CD4-positive, alpha-beta T cell treated with Interleukin-4 for 1 hour (primary cell): ENCODE measurements at regions not wholly inside any gene's neighbourhood (a gene's known extent, or its start where the extent isn't known, plus 50 kb on each side); places are given as distances from the start of the nearest gene placed in this dataset.

ENCODE experiments used
- DNase-seq, 2 donors: peaks; one replicate each; pipeline ENCODE4 v3.0.0-alpha.2; 2020 to 2022

DNA sequence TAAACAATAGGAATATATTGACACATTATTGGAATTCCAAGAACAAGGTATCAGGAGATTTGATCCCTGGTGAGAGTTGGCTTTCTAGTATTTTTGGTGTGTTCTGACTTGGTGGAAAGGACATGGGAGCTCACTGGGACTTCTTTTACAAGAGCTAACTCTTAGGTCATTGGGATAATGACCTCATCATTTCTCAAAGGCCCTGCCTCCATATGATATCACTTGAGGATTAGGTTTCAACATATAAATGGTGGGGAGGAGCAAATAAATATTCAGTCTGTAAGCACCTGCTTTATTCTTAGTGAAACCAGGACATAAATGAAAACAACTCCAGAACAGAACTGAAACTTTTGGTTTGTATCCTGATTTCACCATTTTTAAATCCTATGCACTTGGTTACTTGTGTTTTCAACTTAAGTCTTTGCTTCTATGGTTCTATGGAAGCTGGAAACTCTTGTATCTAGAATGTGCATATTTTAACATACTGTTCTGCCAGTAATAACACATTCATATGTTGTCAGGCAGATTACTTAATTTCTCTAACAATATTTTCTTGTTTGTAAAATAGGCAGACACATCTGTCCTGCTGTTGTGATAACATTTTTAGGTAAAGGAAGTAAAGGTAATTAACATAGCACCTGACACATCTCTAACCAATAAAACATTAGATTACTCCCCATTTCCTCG, 1527.7 kb upstream of the CDH8 start:
- no peak for DNase-seq

DNA sequence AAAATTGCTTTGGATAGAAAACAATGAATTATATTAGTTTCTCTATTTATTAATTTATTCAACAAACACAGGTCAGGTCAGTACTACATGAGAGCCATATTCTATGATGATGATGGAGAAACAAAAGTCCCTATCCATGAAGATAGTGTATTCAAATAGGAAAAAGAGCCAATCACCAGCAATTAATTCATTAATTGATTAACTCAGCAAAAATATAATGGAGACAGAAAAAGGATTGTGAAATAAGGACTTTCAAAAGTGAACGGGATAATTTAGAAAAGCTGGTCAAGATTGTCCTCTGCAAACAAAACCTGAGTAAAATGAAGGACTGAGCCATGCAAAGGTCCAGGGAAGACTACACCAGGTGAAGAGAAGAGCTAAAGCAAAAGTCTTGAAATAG, 1517.7 kb upstream of the CDH8 start:
- DNase-seq = no peak

DNA sequence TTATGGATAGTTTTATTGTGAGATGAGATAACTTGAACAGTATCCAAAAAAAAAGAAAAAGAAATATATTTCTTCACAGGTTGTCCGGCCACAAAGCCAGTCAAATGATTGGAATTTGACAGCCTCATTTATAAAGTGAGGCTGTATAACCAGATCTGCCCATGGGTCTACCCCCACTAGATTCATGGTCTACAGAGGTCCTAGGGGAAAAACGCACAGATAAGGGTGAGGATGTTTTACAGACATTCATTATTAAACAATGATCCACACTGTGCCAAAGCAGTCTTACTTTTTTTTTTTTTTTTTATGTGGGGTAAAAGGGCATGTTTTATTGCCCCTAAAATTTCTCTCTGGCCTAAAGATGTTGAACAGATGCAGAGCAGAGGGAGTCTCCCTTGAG, 1503.0 kb upstream of the CDH8 start:
- no peak for DNase-seq

DNA sequence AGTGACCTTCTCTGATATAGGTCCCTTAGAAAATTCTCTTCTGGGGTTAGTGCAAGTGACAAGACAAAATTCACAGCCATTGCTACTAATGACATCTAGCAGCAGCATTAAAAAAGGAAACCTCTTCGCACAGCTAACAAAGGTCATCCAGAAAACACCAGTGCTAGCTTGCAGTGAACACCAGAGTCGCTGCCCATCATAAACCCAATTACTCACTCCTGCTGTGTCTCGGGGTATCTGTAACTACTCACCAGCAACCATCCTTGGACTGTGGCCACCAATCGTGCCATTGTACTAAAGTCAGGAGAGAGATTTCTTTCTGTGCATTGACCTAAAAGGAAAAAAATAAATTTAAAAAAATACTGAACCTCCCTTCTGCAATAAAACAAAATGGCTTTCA, 1494.7 kb upstream of the CDH8 start:
- DNase-seq = no peak

DNA sequence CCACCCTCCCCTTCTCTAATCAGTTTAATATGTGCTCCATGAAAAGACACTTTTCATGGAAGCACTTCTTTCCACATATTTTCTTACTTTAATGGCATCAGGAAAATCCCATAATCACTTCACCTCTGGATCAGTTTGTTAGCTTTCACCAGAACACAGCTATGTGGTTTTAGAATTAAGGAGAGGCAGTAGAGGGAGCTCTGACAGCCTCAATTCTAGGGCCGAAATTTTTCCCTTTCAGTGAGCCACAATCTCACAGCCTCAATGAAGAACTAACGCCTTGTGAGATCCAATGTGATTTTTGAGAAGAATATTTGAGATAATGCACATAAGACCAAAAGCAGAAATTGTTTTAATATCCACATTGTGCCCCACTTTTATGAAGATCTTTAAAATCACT, 1494.0 kb upstream of the CDH8 start:
- DNase-seq = no peak

DNA sequence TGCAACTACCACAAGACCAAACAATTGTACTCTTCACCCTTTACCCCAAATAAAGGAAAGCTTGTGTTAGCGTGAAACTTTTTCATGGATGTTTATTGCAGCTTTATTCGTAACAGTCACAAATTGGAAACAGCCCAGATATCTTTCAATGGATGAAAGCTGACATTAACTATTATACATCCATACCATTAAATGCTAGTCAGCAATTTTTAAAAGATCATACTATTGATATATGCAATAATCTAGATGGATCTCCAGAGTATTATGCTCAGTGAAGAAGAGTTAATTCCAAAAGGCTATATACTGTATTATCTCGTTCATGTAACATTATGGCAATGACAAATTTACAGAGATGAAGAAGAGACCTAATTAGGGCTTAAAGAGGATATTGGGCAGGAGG, 1491.2 kb upstream of the CDH8 start:
- no peak for DNase-seq

DNA sequence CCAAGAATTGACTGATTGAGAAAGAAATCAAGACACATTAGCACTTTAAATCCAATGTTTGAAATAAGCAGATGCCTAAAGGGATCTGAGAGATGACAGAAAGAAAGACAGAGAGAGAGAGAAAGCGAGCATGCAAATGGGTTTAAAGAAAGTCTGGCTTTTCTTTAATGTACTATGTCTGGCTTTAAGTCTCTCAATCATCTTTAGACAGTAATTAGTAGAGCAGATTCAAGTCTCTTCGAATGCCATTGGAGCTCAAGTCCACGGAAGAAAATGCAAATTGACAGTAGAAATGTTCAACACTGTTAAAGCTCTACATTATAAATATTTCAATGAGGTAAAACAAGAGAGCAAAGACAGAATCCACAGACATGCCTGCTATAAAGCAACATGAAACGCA, 1480.2 kb upstream of the CDH8 start:
- DNase-seq = no peak

DNA sequence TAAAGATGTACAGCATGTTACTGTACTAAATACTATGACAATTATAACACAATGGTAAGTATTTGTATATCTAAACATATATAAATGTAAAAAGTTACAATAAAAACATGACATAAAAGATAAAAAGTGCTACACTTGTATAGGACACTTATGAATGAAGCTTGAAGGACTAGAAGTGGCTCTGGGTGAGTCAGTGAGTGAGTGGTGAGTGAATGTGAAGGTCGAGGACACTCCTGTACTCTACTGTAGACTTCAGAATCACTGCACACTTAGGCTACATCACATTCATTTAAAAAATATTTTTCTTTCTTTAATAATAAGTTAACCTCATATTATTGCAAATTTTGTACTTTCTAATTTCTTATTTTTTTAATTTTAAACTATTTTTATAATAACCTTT, 1476.7 kb upstream of the CDH8 start:
- DNase-seq = no peak

DNA sequence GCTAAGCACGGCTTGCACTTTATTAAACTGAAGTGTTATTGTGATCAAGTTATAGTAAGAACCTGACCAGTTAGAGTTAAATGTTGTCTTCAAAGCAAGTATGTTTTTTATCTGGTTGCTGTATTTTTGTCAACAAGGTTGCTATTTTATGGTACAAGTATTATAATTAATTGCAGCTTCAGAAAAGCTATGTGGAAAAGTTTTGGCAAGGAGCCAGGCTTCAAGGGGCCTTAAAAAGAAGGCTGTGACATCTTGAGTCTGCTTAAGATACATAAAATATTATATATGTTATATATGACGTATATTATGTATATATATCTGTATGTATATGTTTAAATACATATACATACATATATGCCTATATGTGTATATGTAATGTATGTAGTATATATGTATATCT, 1461.2 kb upstream of the CDH8 start:
- DNase-seq = no peak

DNA sequence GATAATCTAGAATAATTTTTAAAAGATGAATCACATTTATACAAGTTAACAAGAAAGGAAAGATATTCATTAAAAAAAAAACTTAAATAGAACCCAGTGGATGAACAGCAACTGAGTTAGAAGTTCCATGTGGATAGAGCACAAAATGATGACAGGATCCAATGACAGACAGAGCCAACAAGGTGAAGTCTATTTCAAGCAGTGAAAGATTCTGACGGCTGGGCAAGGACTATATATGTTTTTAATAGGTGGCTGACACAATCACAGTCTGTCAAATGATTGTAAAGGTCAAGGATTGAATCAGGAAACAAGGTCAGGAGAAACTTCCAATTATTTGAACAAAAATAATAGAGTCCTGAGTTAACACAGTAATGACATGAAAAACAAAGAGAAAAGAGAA, 1460.0 kb upstream of the CDH8 start:
- no peak for DNase-seq

DNA sequence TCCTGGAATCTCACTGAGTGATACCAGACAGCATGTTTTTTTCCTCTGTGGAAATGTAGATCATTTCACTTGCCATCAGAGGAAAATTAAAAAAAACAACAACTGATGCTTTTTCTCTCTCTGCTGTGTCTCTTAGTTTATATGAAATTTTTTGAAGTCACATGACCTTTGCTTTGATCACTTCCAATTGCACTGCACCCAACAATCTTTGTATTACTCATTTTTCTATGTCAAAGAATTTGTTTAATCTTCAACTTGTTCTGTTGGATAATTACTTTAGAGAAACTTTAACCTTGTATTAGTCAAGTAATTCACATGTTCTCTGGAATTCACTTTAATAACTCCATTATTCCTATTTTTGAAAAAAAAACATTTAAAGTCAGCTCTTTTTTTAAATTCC, 1452.7 kb upstream of the CDH8 start:
- no peak for DNase-seq

DNA sequence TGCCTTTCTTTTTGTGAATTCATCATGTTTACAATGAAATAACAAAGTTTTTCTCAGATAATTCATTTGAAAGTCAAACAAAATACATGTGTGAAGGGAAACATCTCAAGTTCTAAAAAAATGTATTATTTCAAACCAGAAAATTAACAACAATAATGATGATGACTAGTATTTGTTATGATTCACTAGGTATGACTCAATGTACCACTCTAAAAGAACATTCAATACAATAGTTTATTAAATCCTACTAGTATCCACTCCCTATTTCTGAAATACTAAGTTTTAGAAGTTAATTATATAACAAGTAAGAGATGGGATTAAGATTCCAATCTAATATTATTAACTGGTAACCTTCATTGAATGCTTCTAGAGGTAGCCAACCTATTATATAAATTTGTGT, 1444.8 kb upstream of the CDH8 start:
- DNase-seq = no peak

DNA sequence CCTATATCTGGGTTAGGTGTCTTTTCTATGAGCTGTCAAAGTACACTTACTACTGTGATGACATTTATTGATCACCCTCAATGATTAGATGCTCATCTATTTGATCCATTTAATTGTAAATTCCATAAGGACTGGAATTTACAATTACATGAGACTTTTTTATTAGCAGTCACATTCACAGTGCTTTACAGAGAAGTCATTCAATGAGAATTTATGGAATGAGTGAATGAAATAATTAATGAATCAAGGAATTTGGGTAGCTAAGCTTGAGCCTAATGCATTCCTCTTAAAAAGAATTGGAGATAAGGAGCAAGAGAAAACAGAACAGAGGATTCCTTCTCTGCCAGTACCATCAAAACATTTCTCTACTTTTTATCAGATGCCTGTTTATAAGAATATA, 1437.5 kb upstream of the CDH8 start:
- no peak for DNase-seq

DNA sequence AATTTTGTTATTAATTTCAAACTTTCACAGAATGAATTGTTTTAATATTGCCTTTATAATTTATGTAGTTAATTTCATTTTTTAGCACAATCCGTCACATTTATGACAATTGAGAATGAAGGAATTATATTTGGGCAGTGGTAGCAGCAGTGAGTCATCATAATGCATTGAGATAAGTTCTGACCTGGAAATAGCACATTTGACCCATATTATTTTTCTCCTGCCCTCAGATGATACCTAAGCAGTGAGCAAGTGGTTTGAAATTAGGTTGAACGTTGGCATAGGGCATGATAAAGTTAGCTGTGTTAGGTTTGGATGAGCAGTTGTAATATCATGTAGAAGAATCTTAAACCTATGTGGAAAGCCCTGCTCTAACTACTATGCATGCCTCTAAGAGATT, 1431.3 kb upstream of the CDH8 start:
- DNase-seq = no peak

DNA sequence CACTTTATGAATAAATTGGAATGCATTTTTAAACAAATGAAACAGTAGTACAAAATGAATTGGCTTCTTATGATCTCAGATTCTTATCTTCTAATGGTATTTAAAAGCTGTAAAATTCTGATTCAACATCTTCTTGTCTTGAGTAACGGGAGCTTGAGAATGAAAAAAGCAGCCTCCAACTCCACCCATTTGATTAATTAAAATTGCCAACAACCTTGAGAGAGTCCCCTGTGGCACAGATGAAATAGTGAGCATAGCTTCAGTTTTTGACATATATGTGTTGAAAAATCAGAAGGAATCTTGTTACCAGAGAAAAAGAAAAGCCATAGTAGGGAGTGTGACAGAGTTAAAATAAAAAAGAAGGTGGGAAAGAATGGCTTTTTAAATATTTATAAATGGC, 1426.1 kb upstream of the CDH8 start:
- no peak for DNase-seq

DNA sequence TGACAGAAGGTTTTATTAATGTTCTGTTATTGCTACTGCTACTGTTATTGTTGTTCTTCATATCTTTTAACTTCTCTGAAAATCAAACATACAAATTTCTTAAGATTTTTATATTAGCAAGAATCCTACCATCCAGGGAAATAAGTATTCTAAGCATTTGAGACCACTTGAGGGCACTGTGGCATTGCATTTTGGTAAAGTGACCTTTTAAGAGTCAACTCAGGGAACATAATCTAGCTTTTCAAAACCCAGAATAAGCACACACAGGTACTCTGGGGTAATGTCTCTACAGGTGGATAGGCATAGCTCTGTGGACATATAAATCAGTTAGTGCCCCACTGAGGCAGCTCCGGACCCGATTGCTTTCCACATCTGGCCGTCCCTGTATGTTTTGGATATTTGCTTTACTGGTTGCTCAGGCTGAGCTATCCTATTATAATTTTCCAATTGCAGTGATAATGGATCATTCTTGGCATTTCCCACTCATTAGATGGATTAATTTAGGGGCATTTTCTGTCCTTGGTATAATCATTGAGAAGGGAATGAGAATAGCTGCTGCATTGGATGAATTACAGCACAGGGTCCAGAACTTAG, 1425.1 kb upstream of the CDH8 start:
- DNase-seq = no peak

DNA sequence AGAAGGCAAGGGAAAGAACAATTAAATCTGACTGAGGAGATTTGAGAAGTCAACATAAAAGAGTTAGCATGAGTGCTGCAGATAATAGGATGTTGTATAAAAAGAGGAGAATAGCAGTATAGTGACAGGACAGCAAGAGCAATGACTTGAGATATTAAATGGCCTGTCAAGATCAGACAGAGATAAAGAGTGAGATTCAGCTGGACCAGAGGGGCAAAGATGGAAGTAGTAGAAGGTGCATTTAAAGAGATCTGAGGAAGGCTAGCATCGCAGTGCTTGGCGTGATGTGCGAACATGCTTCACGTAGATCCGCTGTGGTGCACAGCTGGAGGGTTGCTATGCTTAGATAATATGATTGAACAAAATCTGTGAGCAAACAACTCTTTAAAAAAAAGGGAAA, 1422.6 kb upstream of the CDH8 start:
- no peak for DNase-seq

DNA sequence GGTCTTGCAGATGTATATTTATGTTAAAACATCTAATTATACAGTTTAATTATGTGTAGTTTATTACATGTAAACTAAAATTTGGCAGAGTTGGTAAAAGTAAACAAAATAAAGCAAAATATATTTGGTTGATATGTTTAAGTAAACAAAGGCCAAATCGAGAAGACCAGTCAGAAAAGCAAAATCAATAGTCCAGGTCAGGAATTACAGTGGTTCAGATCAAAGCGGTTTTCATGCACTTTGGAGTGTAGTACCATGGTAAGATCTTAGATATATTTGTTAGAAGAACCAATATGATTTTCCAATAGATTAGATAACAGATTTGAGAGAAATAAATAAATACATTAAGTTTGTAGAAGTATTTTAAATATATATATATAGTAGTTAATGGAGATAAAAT, 1421.6 kb upstream of the CDH8 start:
- DNase-seq = no peak

DNA sequence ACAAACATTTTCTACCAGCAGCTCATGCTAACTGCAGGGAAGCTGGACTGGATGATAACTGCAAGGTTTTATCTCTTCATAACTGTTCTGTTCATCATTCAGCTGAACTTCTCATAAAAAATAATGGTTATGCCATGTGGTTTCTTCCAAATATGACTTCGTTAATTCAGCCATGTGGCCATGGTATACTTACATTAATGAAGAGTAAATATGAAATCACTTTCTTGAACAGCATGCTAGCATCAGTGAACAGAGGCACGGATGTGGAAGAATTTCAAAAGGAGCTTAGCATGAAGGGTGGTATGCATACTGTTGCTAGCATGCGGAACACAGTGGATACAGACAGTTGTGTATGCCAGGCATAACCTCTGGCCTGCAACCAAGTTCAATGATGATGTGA, 1417.0 kb upstream of the CDH8 start:
- no peak for DNase-seq

DNA sequence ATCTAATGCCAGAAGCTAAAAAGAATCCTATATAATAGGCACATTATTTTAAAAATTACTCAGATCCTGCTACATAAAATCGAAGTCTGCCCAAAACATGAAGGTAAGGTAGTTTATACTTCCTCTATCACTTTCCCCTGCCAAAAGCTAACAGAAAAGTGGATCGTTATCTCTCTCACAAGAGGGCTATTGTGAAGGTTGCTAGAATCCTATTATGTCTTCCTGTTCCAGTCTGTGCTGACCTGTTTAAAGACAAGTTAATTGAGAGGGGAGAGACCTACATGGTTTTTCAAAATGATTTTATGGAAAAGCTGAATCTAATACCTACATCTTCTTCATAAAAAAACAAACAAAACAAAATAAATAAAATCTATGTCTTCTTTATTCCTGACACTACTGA, 1410.9 kb upstream of the CDH8 start:
- no peak for DNase-seq

DNA sequence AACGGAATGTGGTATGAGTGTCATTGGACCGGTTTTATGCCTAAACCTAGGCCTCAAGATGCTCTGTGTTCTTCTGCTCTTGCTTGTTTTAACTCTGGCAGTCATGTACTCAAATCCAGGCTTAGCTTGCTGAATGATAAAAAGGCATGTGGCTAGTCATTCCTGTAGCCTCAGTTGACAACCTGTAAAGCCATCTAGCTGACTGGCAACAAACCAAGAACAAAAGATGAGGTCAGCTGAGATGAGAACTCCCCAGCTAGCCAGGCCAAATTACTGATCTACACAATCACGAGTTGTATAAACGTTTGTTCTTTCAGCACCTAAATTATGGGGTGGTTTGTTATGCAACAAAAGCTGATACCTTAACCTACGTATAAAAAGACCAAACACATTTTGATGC, 1406.0 kb upstream of the CDH8 start:
- no peak for DNase-seq

DNA sequence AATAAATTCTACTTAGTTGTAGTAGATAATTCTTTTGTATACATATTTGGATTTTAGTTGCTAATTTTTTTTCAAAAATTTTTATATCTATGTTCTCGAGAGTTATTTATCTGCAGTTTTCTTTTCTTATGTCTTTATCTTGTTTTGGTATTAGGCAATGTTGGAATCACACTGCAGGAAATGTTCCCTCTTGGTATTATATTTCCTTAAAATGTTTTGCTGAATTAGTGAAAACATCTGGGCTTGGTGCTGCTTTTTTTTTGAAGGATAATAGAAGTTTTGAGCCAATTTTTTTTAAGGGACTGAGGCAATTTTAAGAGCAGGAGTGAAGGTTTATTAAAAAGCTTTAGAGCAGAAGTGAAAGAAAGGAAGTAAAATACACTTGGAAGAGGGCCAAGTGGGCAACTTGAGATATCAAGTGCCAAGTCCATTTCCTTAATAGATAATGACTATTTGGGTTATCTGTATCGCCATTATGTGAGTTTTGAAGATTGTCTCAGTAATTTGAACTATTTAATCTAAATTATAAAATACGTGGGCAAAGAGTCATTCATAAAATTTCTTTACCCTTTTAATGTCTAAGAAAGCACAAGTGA, 1390.1 kb upstream of the CDH8 start:
- DNase-seq = no peak

DNA sequence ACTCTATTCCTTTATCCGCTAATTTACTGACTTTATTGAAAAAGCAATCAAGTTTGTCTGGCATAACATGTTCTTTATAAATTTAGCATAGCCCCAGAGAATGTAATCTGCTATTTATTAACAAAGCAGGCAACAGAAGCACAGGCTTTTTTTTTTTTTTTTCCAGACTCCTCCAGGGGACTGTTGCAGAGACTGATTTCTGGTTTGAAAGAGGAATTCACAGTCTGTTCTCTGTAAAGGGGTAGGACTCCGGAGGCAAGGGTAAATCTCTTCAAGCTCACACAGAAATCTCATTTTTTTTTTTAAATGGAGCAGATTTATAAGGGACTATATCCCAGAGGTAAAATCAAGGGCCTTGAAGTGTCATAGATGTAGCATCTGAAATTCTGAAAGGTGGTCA, 1386.5 kb upstream of the CDH8 start:
- DNase-seq = no peak

DNA sequence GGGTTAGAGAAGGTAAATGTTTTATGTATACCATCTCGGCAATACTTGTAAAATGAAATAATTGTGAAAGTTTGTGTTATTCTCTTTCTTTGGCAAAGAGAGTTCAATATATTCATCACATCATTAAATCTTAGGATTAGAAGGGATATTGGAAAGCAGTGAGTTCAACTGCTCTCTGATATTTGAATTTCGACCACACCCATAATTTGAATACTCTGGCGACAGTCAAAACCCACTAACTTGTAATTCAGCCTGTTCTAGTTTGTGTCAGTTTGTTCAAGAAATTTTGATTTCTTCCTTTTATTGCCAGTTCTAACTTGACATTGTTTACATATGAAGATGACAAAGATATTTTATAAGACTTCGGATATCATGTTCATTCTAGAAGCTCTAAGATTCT, 1380.5 kb upstream of the CDH8 start:
- DNase-seq = no peak

DNA sequence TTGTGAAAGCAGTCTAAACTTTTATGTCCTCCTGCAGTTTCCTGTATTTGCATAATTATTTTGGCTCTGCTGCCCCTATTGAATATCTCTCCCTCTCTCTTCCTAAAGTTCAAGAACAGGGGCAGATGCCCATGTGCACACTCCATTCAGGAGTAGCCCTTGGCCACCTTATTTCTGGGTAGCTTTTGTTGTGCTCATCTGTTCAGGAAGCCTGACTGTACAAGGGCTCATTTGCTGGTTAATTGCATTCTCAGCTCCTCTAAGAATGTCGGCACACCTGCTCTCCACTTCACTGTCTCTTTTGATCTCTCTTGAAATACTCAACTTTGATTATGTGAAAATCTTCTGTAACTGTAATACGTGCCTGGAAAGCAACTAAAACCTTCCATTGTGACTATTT, 1378.8 kb upstream of the CDH8 start:
- no peak for DNase-seq
